IMR-90 (cell line): ENCODE measurements at regions not wholly inside any gene's neighbourhood (a gene's known extent, or its start where the extent isn't known, plus 50 kb on each side); places are given as distances from the start of the nearest gene placed in this dataset.

Source experiments
- ATAC-seq: fragments of 200-7000 bp; cut with Tn5 transposase; 2 replicates; pipeline ENCODE4 v1.9.1; 2020; ENCODE audit warnings: low read depth, mild to moderate bottlenecking, moderate library complexity
- BruUV-seq: library from RNA; stranded (reverse); fragments of 400-500 nt; replicated peaks from 2 replicates; lab custom pipeline; 2021; lab: Mats Ljungman, UMichigan
- CTCF ChIA-PET: fragments of 300-600 bp; formaldehyde crosslinking; extraction: SDS; loops from one replicate; lab custom pipeline; 2021; ENCODE audit warnings: antibody characterized with exemption; lab: Yijun Ruan, JAX
- POLR2A ChIA-PET: fragments of 300-600 bp; sonication (Branson Sonifier 250); formaldehyde crosslinking; loops from one replicate; lab custom pipeline; 2022; ENCODE audit warnings: antibody characterized with exemption; ENCODE audit not compliant: unreplicated experiment; lab: Charles Lee
- DNase-seq: peaks from one replicate; pipeline ENCODE4 v3.0.0; 2013
- H2AFZ ChIP-seq: replicated peaks from 2 replicates; pipeline ENCODE3; 2013; ENCODE audit warnings: low read length, mild to moderate bottlenecking; ENCODE audit not compliant: poor library complexity
- H2AK5ac ChIP-seq: 2 replicates; pipeline ENCODE4 v1.6.1; 2013; ENCODE audit warnings: low read depth, low read length, inconsistent platforms
- H2AK9ac ChIP-seq: replicated peaks from 2 replicates; pipeline ENCODE3; 2013; ENCODE audit warnings: mild to moderate bottlenecking, low read depth, low read length, moderate library complexity; ENCODE audit not compliant: poor library complexity
- H2BK120ac ChIP-seq: 2 replicates; pipeline ENCODE4 v1.6.1; 2013; ENCODE audit warnings: low read depth, low read length, inconsistent platforms
- H2BK15ac ChIP-seq: 3 replicates; pipeline ENCODE4 v1.6.1; 2013; ENCODE audit warnings: low read depth, low read length, inconsistent platforms
- H2BK20ac ChIP-seq: 2 replicates; pipeline ENCODE4 v1.6.1; 2013; ENCODE audit warnings: low read depth, mild to moderate bottlenecking, inconsistent platforms, low read length, moderate library complexity
- H2BK5ac ChIP-seq: 2 replicates; pipeline ENCODE4 v1.6.1; 2013; ENCODE audit warnings: mild to moderate bottlenecking, low read depth, low read length, inconsistent platforms; ENCODE audit not compliant: poor library complexity, severe bottlenecking
- H3K14ac ChIP-seq: replicated peaks from 2 replicates; pipeline ENCODE4 v1.6.1; 2013; ENCODE audit warnings: low read depth, low read length, inconsistent platforms
- H3K18ac ChIP-seq: 2 replicates; pipeline ENCODE4 v1.6.1; 2013; ENCODE audit warnings: low read depth, low read length, control low read depth
- H3K23ac ChIP-seq: 2 replicates; pipeline ENCODE4 v1.6.1; 2013; ENCODE audit warnings: low read depth, low read length, inconsistent platforms
- H3K27ac ChIP-seq: 2 replicates; pipeline ENCODE4 v1.5.1; 2013; ENCODE audit warnings: mild to moderate bottlenecking, control low read depth, low read length; ENCODE audit not compliant: insufficient read depth
- H3K27me3 ChIP-seq: 2 replicates; pipeline ENCODE4 v1.6.1; 2013; ENCODE audit warnings: low read length; ENCODE audit not compliant: control insufficient read depth, insufficient read depth
- H3K36me3 ChIP-seq: 2 replicates; pipeline ENCODE4 v1.6.1; 2013; ENCODE audit warnings: low read length, mixed read lengths; ENCODE audit not compliant: control insufficient read depth, insufficient read depth
- H3K4ac ChIP-seq: 2 replicates; pipeline ENCODE4 v1.6.1; 2013; ENCODE audit warnings: low read depth, low read length, inconsistent platforms
- H3K4me1 ChIP-seq: 2 replicates; pipeline ENCODE4 v1.6.1; 2013; ENCODE audit warnings: low read length, mixed read lengths; ENCODE audit not compliant: control insufficient read depth, insufficient read depth
- H3K4me2 ChIP-seq: 2 replicates; pipeline ENCODE4 v1.6.1; 2013; ENCODE audit warnings: low read depth, mild to moderate bottlenecking, control low read depth, low read length, moderate library complexity
- H3K4me3 ChIP-seq: 2 replicates; pipeline ENCODE4 v1.5.1; 2013; ENCODE audit warnings: low read depth, mild to moderate bottlenecking, control low read depth, low read length, moderate library complexity; ENCODE audit not compliant: insufficient read depth
- H3K56ac ChIP-seq: 2 replicates; pipeline ENCODE4 v1.6.1; 2013; ENCODE audit warnings: low read length, inconsistent platforms; ENCODE audit not compliant: insufficient read depth; ENCODE audit errors: extremely low read depth
- H3K79me1 ChIP-seq, 2 experiments: 2 replicates each; pipeline ENCODE4 v1.6.1; 2013; ENCODE audit warnings: low read length in 2 of 2, inconsistent platforms in 1 of 2, low read depth in 1 of 2
- H3K9ac ChIP-seq: 2 replicates; pipeline ENCODE4 v1.6.1; 2013; ENCODE audit warnings: low read depth, low read length, control low read depth
- H3K9me1 ChIP-seq: 2 replicates; pipeline ENCODE4 v1.6.1; 2013; ENCODE audit warnings: low read length, inconsistent platforms; ENCODE audit not compliant: insufficient read depth
- H3K9me3 ChIP-seq: 2 replicates; pipeline ENCODE4 v1.6.1; 2013; ENCODE audit warnings: low read length; ENCODE audit not compliant: control insufficient read depth, insufficient read depth
- H4K20me1 ChIP-seq: 2 replicates; pipeline ENCODE4 v1.6.1; 2013; ENCODE audit warnings: low read length, inconsistent platforms; ENCODE audit not compliant: insufficient read depth
- H4K5ac ChIP-seq: 2 replicates; pipeline ENCODE4 v1.6.1; 2013; ENCODE audit warnings: mild to moderate bottlenecking, low read depth, low read length, control low read depth
- H4K8ac ChIP-seq, 2 experiments: 2 replicates each; pipeline ENCODE4 v1.6.1; 2013; ENCODE audit warnings: low read depth in 2 of 2, low read length in 2 of 2, control low read depth in 1 of 2, inconsistent platforms in 1 of 2
- H4K91ac ChIP-seq: 2 replicates; pipeline ENCODE4 v1.6.1; 2013; ENCODE audit warnings: low read depth, low read length, inconsistent platforms; ENCODE audit not compliant: insufficient read depth
- BHLHE40 ChIP-seq: fragments of 150-350 bp; IDR thresholded peaks from 2 replicates; pipeline ENCODE4 v1.6.1; 2016; ENCODE audit warnings: mild to moderate bottlenecking, low read depth, low read length
- CHD1 ChIP-seq: IDR thresholded peaks from 2 replicates; pipeline ENCODE4 v1.6.1; 2012; ENCODE audit warnings: low read depth, low read length, improper control_type of control experiment
- FOS ChIP-seq: fragments of 150-350 bp; IDR thresholded peaks from 2 replicates; pipeline ENCODE4 v1.6.1; 2016; ENCODE audit warnings: low read depth, low read length
- MAZ ChIP-seq: IDR thresholded peaks from 2 replicates; pipeline ENCODE4 v1.6.1; 2012; ENCODE audit warnings: low read depth, mild to moderate bottlenecking, low read length, improper control_type of control experiment, moderate library complexity, borderline replicate concordance
- NFE2L2 ChIP-seq: fragments of 150-350 bp; IDR thresholded peaks from 2 replicates; pipeline ENCODE4 v1.6.1; 2016; ENCODE audit warnings: low read depth, mild to moderate bottlenecking, low read length
- RAD21 ChIP-seq: IDR thresholded peaks from 2 replicates; pipeline ENCODE4 v1.6.1; 2012; ENCODE audit warnings: low read length, improper control_type of control experiment
- RCOR1 ChIP-seq: IDR thresholded peaks from 2 replicates; pipeline ENCODE4 v1.6.1; 2012; ENCODE audit warnings: mild to moderate bottlenecking, low read length, improper control_type of control experiment; ENCODE audit not compliant: insufficient replicate concordance
- RFX5 ChIP-seq: IDR thresholded peaks from 2 replicates; pipeline ENCODE4 v1.8.0; 2012; ENCODE audit warnings: low read depth, mild to moderate bottlenecking, low read length, moderate library complexity
- SMC3 ChIP-seq: fragments of 150-350 bp; IDR thresholded peaks from 2 replicates; pipeline ENCODE4 v1.6.1; 2016; ENCODE audit warnings: low read depth, mild to moderate bottlenecking, antibody characterized with exemption, low read length, moderate library complexity
- WGBS, 2 experiments: methylation state at CpG; one replicate each; pipeline versions ENCODE4 v1.1.5 to v1.1.7; 2013; ENCODE audit warnings: missing lambda C conversion rate in 2 of 2; ENCODE audit not compliant: insufficient read length in 1 of 2; ENCODE audit errors: extremely low coverage in 2 of 2; 5-methylcytosine and 5-hydroxymethylcytosine counted together
- dilution Hi-C: fragments of 300-500 bp; cut with HindIII; formaldehyde crosslinking; loops from one replicate; pipeline ENCODE4 v1.14.3; 2018; ENCODE audit warnings: low sequenced_read_pairs; ENCODE audit not compliant: unreplicated experiment
- in situ Hi-C: fragments of 300-500 bp; cut with MboI; formaldehyde crosslinking; loops from 3 replicates; pipeline ENCODE4 v1.14.3; 2019; ENCODE audit warnings: low sequenced_read_pairs, inconsistent platforms, mixed read lengths
- intact Hi-C: fragments of 100-400 bp; cut with micrococcal nuclease; formaldehyde crosslinking; loops from 2 replicates; pipeline ENCODE4 v1.10.0; 2022
- TF ChIP-seq, protein P1 (sequence below): fragments of 150-350 bp; IDR thresholded peaks from 2 replicates; pipeline ENCODE4 v1.6.1; 2016; ENCODE audit warnings: low read depth, mild to moderate bottlenecking, low read length, moderate library complexity, borderline replicate concordance
- TF ChIP-seq, protein P2 (sequence below): conservative IDR thresholded peaks from 2 replicates; pipeline ENCODE4 v1.5.1; 2012; ENCODE audit warnings: mild to moderate bottlenecking, low read depth, low read length, improper control_type of control experiment

DNA sequence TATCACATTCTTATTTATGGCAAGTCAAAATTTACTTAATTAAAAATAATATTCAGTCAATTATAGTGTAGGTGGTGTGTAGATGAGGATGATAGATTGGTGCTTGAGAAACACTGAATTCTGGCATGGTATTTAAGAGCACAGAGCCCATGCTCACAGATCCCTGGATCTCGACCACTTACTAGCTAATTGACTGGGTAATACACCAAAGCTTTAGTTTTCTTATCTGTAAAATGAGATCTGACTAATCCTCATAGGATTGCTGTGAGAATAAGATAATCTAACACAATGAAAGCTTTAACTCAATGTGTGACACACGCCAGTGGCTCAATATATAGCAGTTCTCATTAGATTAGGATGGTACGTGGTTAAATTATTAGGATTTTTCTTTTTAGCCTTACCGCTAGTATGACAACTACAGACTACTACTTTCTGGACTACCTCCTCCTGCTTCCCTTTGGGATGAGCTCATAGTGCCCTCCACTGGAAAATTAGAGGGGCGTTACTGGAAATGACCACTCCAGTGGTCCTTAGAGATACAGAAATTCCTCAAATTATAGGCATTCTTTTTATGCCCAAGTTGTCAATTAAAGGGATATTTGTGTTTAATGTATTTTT, 482.8 kb upstream of the TBX3 start:
- Histone ChIP-seq H4K20me1 (no peaks in the 10 kb centered on the region), H3K9me3 (no peaks in the 10 kb centered on the region), H2BK5ac (no peak overlapping the region), H2AFZ (no peak overlapping the region), H2BK120ac (no peak overlapping the region), H2BK15ac (no peak overlapping the region), H3K23ac (no peak overlapping the region), H3K79me1 (no peaks in the 10 kb centered on the region), H2AK9ac (no peak overlapping the region), H3K4me3 (no peak overlapping the region), H3K56ac (no peak overlapping the region), H4K5ac (no peak overlapping the region), H3K36me3 (no peaks in the 10 kb centered on the region), H4K91ac (no peak overlapping the region), H3K9ac (no peak overlapping the region), H4K8ac (no peak overlapping the region), H3K27me3 (no peaks in the 10 kb centered on the region), H3K9me1 (peaks cover 6% of the 10 kb centered on the region; the same call in 1 of the 2 replicates), H2AK5ac (no peak overlapping the region), H3K14ac (no peak overlapping the region), H3K18ac (no peak overlapping the region), H3K27ac (no peak overlapping the region), H3K4ac (no peak overlapping the region), H2BK20ac (no peak overlapping the region), H3K4me1 (no peaks in the 10 kb centered on the region; the same call in 1 of the 2 replicates), H3K4me2 (no peak overlapping the region)
- POLR2A ChIA-PET = interaction anchor here (0.6 kb wide), 1 partner anchor 483 kb away, joined by 3 read pairs; the partner anchor contains the start of gene TBX3
- TF ChIP-seq BHLHE40 = no peak
- TF ChIP-seq RAD21 = peak; percentile 57
- TF ChIP-seq NFE2L2 = no peak
- no peak for TF ChIP-seq RFX5
- TF ChIP-seq FOS = no peak
- TF ChIP-seq, protein P1, sequence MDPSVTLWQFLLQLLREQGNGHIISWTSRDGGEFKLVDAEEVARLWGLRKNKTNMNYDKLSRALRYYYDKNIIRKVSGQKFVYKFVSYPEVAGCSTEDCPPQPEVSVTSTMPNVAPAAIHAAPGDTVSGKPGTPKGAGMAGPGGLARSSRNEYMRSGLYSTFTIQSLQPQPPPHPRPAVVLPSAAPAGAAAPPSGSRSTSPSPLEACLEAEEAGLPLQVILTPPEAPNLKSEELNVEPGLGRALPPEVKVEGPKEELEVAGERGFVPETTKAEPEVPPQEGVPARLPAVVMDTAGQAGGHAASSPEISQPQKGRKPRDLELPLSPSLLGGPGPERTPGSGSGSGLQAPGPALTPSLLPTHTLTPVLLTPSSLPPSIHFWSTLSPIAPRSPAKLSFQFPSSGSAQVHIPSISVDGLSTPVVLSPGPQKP = no peak
- no peak for TF ChIP-seq RCOR1
- peak; percentile 28 for TF ChIP-seq SMC3
- TF ChIP-seq, protein P2, sequence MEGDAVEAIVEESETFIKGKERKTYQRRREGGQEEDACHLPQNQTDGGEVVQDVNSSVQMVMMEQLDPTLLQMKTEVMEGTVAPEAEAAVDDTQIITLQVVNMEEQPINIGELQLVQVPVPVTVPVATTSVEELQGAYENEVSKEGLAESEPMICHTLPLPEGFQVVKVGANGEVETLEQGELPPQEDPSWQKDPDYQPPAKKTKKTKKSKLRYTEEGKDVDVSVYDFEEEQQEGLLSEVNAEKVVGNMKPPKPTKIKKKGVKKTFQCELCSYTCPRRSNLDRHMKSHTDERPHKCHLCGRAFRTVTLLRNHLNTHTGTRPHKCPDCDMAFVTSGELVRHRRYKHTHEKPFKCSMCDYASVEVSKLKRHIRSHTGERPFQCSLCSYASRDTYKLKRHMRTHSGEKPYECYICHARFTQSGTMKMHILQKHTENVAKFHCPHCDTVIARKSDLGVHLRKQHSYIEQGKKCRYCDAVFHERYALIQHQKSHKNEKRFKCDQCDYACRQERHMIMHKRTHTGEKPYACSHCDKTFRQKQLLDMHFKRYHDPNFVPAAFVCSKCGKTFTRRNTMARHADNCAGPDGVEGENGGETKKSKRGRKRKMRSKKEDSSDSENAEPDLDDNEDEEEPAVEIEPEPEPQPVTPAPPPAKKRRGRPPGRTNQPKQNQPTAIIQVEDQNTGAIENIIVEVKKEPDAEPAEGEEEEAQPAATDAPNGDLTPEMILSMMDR = peak; percentile 42
- no peak for TF ChIP-seq CHD1
- TF ChIP-seq MAZ = no peak
- dilution Hi-C loops (no loop called here), intact Hi-C loops (loop anchor here (1.0 to 5.0 kb wide), 3 partner anchors 483 to 585 kb away; partner anchors contain the start of gene TBX3), in situ Hi-C loops (no loop called here)
- no CpG with 5 or more reads among the region's 5 CpGs for WGBS, 2 experiments
- BruUV-seq = no TSS peak
- CTCF ChIA-PET = interaction anchor here (0.6 to 1.5 kb wide), 7 partner anchors 10 to 508 kb away, joined by 3 to 6 read pairs (median 3); partner anchors contain the start of gene TBX3
- peak; percentile 47 for DNase-seq
- ATAC-seq = peak; percentile 68
